ENCODE measurements at regions not wholly inside any gene's neighbourhood (a gene's known extent, or its start where the extent isn't known, plus 50 kb on each side); places are given as distances from the start of the nearest gene placed in this dataset.

DNA sequence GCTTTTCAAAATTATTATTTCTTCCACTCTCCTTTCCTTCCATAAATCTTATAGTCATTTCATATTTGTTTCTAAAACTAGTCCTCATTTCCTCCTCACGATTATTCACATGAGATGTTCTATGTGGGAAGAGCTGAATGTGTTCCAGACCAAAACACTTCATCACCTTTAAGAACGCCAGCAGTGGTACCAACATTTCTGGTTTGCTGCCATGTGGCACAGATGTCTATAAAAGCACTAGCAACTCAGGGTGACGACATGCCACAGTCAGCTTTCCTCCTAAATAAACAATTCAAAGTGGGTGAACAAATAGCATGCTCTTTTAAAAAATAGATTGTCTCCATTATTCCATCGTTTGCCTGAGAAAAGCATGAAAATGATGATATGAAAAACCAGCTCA is 1217.8 kb upstream of the ADGRL2 start:
- in situ Hi-C loops (cut with MboI; ENCODE audit: low pct_unique_long_range_greater_than_20kb, low sequenced_read_pairs, unreplicated experiment): no loop called here
- no peak for TF ChIP-seq CTCF (IDR thresholded peaks at IDR 0.05; ENCODE audit: extremely low read depth, insufficient read depth, missing control alignments)
- DNase-seq (ENCODE audit: low spot score): no peak

- DNase-seq (ENCODE audit: low spot score): no peak
- no peak for TF ChIP-seq CTCF (IDR thresholded peaks at IDR 0.05; ENCODE audit: extremely low read depth, insufficient read depth, missing control alignments)
- in situ Hi-C loops (cut with MboI; ENCODE audit: low pct_unique_long_range_greater_than_20kb, low sequenced_read_pairs, unreplicated experiment): no loop called here
Observed at GRCh38 chr1:80579055-80579454, 1221.7 kb upstream of the ADGRL2 start.

- no peak for DNase-seq (ENCODE audit: low spot score)
Observed at GRCh38 chr1:80566867-80567266, 1233.9 kb upstream of the ADGRL2 start.

DNA sequence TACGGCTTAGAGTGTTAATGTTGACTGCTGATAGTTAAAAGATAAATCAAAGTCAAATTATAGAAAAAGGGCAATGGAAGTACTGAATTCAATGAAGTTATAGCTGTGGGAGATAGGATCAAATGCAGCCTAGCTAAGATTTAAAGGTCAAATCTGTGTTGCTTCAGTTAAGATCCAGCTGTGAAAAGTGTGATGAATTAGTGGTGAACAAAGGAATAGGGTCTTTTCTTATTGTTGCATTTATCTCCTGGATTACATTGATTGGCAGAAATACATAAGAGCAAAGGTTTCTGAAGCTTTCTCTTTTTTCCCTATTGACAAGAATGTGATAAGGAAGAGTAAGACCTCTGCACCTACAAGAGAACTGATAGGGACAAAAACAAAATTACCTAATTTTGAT is 1234.6 kb upstream of the ADGRL2 start:
- in situ Hi-C loops (cut with MboI; ENCODE audit: low pct_unique_long_range_greater_than_20kb, low sequenced_read_pairs, unreplicated experiment): no loop called here
- no peak for TF ChIP-seq CTCF (IDR thresholded peaks at IDR 0.05; ENCODE audit: extremely low read depth, insufficient read depth, missing control alignments)
- DNase-seq (ENCODE audit: low spot score): no peak

More at GRCh38 chr1:80566867-80567266, 1233.9 kb upstream of the ADGRL2 start:
- in situ Hi-C loops (cut with MboI; ENCODE audit: low pct_unique_long_range_greater_than_20kb, low sequenced_read_pairs, unreplicated experiment): no loop called here
- TF ChIP-seq CTCF (IDR thresholded peaks at IDR 0.05; ENCODE audit: extremely low read depth, insufficient read depth, missing control alignments): no peak

DNA sequence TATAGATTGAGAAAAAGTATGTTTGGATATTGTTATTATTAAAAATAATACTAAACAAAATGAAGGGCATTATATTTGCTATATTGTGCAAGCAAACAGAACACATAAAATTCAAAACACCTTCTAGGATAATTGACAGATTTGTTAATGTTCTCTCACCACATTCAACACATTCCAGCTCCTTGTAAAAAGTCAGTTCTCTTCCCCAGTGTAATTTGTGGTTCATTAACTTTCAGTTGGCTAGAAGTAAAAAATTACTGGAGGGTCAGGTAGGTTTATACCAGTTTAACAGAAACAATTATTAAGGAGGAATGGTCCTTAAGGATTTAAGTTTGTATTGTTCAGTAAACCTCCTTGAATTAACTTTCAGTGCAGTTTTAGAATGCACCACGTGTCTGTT is 1235.3 kb upstream of the ADGRL2 start:
- in situ Hi-C loops (cut with MboI; ENCODE audit: low pct_unique_long_range_greater_than_20kb, low sequenced_read_pairs, unreplicated experiment): no loop called here
- TF ChIP-seq CTCF (IDR thresholded peaks at IDR 0.05; ENCODE audit: extremely low read depth, insufficient read depth, missing control alignments): no peak
- no peak for DNase-seq (ENCODE audit: low spot score)

DNA sequence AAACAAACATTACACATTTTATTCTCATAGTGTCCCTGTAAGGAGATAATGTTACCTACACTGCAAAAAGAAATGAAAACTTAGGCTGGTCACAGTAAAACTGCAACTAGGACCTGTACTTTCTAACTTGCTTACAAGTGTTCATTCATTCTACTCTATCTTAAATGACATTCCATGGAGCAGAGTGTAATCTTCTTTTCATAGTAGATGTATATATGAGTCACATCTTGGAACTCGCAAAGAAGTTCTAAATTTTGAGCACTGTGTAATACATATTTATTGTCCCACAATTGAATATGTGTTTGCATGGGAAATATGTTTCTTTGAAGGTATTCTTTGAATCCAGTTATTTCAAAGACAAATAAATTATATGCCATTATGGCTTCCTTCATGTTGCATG is 1258.5 kb upstream of the ADGRL2 start:
- no peak for DNase-seq (ENCODE audit: low spot score)
- in situ Hi-C loops (cut with MboI; ENCODE audit: low pct_unique_long_range_greater_than_20kb, low sequenced_read_pairs, unreplicated experiment): no loop called here
- TF ChIP-seq CTCF (IDR thresholded peaks at IDR 0.05; ENCODE audit: extremely low read depth, insufficient read depth, missing control alignments): no peak

DNA sequence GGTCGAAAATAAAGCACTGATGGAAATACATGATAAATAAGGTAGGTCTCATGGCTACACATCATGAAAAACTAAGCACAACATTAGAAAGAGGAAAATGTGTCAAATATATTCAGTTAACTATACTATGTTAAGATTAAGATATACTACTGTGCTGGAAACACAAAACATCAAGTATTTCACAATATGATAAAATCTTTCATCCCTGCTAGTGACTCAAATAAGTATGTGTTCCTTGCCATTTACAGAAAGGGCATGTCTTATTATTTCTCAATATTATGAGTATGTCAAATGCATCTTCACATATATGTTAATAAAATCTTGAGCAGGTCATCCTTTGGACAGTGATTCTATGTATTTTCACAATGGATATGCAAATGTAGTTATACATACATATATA is 1260.1 kb upstream of the ADGRL2 start:
- DNase-seq (ENCODE audit: low spot score): no peak
- in situ Hi-C loops (cut with MboI; ENCODE audit: low pct_unique_long_range_greater_than_20kb, low sequenced_read_pairs, unreplicated experiment): no loop called here
- no peak for TF ChIP-seq CTCF (IDR thresholded peaks at IDR 0.05; ENCODE audit: extremely low read depth, insufficient read depth, missing control alignments)

Data from GM13977 (cell line).